Tibial nerve (tissue), 4 donors: ENCODE measurements at regions not wholly inside any gene's neighbourhood (a gene's known extent, or its start where the extent isn't known, plus 50 kb on each side); places are given as distances from the start of the nearest gene placed in this dataset.

Experiments used
- CTCF ChIP-seq, 5 experiments: fragments of 200-600 bp in 3 of 5; fragments of 450-650 bp in 2 of 5; sonication (generic) in 3 of 5; IDR thresholded peaks; one replicate each; pipeline ENCODE4 v1.5.1; 2016 to 2019; ENCODE audit warnings: antibody characterized with exemption in 5 of 5, mild to moderate bottlenecking in 3 of 5, moderate library complexity in 2 of 5
- EP300 ChIP-seq, 2 donors: sonication (generic); formaldehyde crosslinking; IDR thresholded peaks; one replicate each; pipeline ENCODE4 v1.6.1; 2017; ENCODE audit warnings: antibody characterized with exemption in 2 of 2, mild to moderate bottlenecking in 1 of 2
- POLR2A ChIP-seq, 2 donors: fragments of 450-650 bp; IDR thresholded peaks; one replicate each; pipeline ENCODE4 v1.6.1; 2017; ENCODE audit warnings: antibody characterized with exemption in 2 of 2, mild to moderate bottlenecking in 2 of 2, moderate library complexity in 2 of 2

GRCh38 chr14:104249089-104249488 lies 110.7 kb downstream of the KIF26A start:
- TF ChIP-seq CTCF (IDR thresholded peaks at IDR 0.05) (no peak), POLR2A (IDR thresholded peaks at IDR 0.05) (no peak), EP300 (IDR thresholded peaks at IDR 0.05) (no peak)
